ENCODE measurements at regions not wholly inside any gene's neighbourhood (a gene's known extent, or its start where the extent isn't known, plus 50 kb on each side); places are given as distances from the start of the nearest gene placed in this dataset.
"Not testable (repeated sequence)": the region's sequence is repeated elsewhere in the genome, so short reads cannot be mapped to it uniquely, and the experiment has no call there.

DNA sequence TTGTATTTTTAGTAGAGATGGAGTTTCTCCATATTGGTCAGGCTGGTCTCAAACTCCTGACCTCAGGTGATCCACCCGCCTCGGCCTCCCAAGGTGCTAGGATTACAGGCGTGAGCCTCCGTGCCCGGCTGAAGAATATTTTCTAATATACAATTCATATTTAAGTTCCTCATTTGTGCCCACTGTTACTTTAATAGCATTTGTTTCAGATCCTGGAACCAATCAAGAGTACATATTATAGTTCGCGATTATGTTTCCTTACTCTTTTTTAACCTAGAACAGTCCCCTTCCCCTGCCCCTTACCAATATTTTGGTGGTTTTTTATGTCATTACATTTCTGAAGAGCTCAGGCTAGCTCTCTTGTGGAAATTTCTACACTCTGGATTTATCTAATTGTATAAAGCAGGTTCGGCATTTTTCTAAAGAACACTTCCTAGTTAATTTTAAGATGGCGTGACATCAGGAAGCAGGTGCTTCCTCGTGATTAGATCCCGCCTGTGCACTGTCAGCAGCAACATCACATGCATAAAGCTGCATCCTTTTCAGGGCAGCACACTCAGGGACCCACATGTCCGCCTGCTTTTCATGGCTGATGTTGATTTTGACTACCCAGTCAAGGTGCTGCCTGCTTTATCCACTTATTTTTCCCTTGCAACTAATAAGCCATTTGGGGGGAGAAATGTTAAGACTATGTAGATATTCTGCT lies 88.7 kb upstream of the EPHB3 start:
- DNase-seq (ENCODE audit: low read depth) = no peak
- no peak overlapping the region for H3K4me3 ChIP-seq (ENCODE audit: low read depth, low read length)

DNA sequence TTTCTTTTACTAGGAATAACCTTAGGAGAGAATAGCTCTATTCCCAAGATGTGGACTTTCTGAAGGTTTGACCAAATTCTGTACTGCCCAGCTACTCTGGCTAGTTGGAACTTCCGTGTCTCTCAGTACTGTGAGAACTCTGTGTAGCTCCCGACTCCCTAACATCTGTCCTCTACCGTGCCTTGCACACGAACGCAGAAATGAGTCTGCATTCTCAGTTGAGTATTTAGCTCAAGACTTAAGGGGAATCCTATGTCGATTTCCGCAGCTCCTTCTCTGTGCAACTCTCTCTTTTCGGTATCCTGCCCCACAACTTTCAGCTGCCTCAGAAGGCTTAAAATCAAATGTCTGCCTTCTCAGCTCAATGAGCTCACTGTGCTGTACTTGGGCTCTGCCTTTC lies 86.7 kb upstream of the EPHB3 start:
- H3K4me3 ChIP-seq (ENCODE audit: low read depth, low read length) = no peak overlapping the region
- no peak for DNase-seq (ENCODE audit: low read depth)

DNA sequence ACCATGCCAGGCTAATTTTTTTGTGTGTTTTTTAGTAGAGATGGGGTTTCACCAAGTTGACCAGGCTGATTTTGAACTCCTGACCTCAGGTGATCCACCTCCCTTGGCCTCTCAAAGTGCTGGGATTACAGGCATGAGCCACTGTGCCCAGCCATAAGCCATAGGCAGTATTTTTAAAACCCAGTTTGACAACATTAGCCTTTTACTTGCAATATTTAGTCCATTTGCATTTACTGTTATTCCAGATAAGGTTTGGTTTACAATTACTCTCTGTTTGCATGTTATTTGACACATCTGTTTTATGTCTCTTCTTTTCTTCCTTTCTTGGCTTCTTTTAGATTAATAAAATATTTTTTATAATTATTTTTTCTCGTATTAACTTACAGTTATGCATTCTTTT lies 83.6 kb upstream of the EPHB3 start:
- H3K4me3 ChIP-seq (ENCODE audit: low read depth, low read length) = no peak overlapping the region
- DNase-seq (ENCODE audit: low read depth) = no peak

DNA sequence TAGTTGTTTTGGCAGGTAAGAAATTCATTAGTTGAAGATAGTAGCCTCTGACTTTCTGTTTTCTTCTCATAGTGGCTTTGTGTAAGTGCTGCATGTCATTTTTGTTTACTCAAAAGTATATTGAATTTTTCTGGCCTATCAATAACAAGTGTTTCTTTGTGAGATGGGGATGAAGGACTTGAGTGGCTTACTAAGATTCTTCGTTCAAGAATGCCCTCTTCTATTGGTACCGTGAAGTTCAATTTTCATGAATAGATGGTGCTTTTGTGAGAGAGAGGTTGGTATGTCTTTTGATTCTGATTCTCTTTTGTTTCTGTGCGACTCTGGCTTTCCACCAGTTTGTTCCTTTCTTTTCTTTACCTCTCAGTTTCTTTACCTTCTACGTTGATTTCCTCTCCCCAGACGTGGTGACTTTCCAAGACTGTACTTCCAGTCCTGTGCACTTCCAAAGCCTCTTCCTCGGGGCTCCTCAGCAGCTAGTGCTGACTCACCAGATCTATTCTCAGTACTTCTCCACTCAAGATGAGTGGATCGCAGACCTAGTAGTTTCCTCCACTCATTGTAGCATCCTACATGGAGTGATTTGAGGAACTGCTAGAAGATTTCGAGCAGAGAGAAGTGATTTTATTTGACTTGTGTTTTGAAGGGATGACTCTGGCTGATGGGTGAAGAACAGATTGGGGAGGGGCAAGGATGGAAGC lies 82.0 kb upstream of the EPHB3 start:
- H3K4me3 ChIP-seq (ENCODE audit: low read depth, low read length) = no peak overlapping the region
- no peak for DNase-seq (ENCODE audit: low read depth)

DNA sequence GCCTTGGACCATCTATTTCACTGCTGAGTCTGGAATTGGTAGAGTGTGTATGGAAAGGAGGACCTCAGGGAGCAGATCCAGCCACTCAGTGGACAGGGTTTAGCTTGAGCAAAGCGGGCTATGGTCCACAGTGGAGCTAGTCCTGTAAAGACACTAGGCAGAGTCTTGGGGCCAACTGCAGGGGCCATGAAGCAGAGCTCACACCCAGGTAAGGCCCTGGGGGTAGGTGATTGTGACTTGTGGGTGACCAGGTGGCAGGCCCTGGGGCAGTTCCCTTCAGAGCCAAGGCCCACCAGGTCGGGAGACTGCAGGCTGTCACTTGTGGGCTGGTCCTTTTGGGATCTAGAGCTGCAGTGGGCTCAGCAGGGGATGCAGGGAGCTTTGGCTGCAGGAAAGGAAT lies 80.8 kb upstream of the EPHB3 start:
- DNase-seq (ENCODE audit: low read depth) = no peak
- no peak overlapping the region for H3K4me3 ChIP-seq (ENCODE audit: low read depth, low read length)

DNA sequence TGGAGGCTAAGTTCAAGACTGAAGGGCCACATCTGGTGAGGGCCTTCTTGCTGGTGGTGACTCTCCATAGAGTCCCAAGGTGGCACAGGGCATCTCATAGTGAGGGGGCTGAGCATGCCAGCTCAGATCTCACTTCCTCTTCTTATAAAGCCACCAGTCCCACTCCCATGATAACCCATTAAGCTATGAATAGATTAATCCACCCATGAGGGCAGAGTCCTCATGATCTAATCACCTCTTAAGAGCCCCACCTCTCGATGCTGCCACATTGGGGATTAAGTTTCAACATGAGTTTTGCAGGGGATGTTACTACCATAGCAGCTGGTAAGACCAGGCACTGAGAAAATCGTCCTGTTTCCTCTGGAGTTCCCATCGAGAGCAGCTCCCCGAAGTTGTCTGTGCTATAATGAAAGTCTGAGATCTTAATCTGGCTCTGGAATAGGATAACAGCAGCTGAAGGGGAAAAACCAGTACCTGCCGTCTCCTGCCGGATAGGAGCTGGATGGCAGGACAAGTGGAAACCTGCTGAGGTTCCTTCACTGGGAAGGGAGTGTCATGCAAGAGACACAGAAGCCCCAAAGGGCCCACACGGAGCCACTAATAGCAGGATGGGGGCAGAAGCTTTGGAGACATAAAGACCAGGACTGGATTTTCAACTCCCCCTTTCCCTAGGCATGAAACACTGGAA lies 79.5 kb upstream of the EPHB3 start:
- no peak overlapping the region for H3K4me3 ChIP-seq (ENCODE audit: low read depth, low read length)
- DNase-seq (ENCODE audit: low read depth) = no peak

DNA sequence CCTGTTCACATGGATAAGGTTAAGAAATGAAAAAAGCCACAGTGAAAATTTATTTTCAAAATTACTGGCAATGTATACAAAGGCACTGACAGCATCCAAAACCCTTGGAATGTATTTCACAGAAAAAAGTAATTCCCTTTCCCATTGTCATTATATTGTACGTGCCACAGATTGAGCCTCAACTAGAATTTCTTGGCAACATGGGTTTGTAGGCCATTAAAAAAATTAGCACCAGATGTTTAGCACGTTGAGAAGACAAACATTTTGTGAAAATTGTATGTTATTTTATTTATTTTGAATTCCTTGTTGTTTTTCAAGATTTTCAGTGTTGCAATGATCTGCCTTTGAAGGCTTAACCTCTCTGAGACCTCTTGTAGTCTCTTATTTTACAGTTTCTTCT lies 76.3 kb upstream of the EPHB3 start:
- DNase-seq (ENCODE audit: low read depth) = no peak
- H3K4me3 ChIP-seq (ENCODE audit: low read depth, low read length) = no peak overlapping the region

DNA sequence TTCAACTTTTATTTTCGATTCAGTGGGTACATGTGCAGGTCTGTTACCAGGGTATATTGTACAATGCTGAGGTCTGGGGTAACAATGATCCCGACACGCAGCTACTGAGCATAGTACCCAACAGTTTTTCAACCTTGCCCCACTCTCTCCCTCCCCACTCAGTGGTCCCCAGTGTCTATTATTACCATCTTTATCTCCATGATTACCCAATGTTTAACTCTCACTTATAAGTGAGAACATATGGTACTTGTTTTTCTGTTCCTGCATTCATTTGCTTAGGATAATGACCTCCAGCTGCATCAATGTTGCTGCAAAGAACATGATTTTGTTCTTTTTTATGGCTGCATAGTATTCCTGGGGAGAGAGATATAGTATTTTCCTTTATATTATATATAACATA lies 75.7 kb upstream of the EPHB3 start:
- no peak overlapping the region for H3K4me3 ChIP-seq (ENCODE audit: low read depth, low read length)
- no peak for DNase-seq (ENCODE audit: low read depth)

DNA sequence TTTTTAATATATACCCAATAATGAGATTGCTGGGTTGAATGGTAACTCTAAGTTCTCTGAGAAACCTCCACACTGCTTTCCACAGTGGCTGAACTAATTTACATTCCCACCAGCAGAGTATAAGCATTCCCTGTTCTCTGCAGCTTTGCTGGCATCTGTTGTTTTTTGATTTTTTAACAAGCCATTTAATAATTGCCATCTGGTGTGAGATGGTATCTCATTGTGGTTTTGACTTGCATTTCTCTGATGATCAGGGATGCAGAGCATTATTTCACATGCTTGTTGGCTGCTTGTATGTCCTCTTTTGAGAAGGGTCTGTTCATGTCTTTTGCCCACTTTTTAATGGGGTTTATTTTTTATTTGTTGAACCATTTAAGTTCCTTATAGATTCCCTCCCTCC lies 75.0 kb upstream of the EPHB3 start:
- DNase-seq (ENCODE audit: low read depth) = no peak
- H3K4me3 ChIP-seq (ENCODE audit: low read depth, low read length) = no peak overlapping the region

DNA sequence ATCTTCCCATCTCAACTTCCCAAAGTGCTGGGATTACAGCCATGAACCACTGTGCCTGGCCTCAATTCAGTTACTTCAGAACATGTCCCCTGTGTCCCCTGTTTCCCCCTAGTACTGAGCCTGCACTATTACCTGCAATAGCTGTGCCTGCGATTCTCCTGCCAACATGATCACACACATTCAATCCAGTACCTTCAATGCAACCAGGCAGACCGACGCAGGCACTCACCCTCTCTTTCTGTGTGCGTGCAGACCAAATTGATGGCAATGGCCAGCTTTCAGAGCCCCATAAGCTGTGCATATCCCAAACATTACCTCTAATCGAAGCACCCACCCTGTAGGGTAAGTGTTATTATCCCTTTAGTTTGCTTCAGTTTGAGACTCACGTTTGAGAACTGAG lies 73.0 kb upstream of the EPHB3 start:
- DNase-seq (ENCODE audit: low read depth) = no peak
- no peak overlapping the region for H3K4me3 ChIP-seq (ENCODE audit: low read depth, low read length)

DNA sequence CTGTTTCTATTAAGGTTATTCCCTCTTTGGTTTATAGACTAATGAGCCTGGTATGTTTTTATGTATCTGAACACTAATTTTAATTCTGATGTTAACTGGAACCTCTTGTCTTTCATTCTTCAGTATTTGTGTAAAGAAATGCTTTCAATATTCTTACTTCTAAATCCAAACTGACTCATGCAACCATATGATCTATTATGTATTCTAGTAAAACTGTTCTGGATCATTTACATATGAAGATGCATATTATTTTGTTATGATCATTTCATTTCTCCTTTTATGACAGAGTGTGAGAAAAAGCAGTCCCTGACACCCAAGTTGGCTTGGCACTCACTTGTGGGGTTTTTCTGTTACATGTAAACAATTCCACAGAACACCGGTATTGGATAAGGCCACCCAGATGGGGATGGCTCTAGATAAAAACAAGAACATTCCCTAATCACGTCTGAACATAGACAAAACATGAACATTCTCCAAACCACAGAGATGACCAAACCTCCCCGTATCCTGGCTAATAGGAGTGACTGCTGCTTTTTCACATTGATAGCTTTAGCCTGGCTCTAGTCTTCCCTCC lies 72.2 kb upstream of the EPHB3 start:
- no peak overlapping the region for H3K4me3 ChIP-seq (ENCODE audit: low read depth, low read length)
- DNase-seq (ENCODE audit: low read depth) = no peak

DNA sequence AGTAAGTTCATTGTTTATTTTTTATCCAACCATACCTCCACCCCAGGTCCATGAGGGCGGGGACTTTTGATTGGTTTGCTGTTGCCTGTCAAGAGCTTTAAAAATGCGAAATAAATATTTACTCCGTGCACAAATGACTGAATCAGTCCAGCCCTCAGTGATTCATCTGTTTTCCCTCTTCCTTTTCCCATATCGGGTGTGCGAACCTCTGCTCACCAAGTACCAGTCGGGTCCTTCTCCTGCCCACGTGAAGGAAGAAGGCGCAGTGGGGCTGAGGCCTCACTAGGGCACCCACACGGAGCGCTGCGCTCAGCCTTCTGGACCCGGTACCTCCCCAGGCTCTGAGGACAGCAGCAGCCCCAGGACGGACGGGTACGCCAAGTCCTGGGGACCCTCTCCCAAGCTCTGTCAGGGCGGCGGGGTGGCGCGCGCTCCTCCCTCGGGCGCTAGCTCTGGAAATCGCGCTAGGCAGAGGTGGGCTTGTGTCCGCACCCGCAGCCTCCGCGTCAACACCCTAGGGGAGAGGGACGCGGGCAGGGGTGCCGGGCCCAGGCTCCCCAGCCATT lies 70.5 kb upstream of the EPHB3 start:
- no peak for DNase-seq (ENCODE audit: low read depth)
- H3K4me3 ChIP-seq (ENCODE audit: low read depth, low read length) = no peak overlapping the region

DNA sequence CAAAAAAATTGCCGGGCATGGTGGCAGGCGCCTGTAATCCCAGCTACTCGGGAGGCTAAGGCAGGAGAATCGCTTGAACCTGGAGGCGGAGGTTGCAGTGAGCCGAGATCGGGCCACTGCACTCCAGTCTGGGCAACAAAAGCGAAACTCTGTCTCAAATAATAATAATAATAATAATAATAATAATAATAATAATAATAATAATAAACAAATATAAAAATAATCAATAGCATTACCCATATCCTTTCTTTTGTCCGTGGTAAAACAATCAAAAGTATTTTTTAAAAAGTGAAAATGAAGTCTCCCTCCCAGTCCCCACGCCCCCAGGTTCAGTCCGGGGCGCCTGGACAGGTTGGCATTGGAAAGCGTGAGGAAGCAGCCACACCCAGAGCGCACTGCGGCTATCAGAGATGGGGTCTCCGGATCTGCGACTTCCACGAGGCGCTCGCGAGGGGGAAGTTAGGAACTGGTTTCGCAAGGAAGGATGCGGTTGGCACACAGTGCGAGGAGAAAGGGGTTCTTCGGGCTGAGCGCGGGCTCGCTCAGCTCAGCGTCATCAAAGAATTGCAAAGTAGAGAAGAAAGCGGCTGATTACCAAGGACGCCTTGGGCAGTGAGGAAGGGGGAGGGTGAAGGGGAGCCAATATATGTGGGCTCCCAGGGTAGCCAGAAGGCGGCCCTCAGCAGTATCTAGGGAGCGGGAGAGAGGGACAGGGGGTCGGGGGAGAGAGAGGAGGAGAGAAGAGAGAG lies 69.5 kb upstream of the EPHB3 start:
- no peak for DNase-seq (ENCODE audit: low read depth)
- H3K4me3 ChIP-seq (ENCODE audit: low read depth, low read length) = no peak overlapping the region

DNA sequence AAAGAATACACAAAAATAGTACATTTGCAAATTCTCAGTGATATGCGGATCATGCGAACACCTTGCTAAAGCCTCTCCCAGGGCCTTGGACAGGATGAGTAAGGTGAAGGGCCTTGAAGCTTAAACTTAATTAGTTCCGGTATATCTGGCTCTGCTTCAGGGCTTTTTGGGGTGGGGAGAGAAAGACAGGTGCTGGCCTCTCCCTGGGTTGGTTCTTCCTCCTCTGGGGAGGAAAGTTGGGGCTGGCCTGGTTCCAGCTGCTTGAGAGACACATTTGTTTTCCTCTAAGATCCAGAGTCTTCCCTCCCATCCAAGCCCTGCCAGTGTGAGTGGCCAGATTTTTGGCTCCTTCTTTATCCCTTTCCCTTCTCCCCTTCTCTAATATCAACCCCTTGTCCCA lies 64.7 kb upstream of the EPHB3 start:
- no peak for DNase-seq (ENCODE audit: low read depth)
- no peak overlapping the region for H3K4me3 ChIP-seq (ENCODE audit: low read depth, low read length)

DNA sequence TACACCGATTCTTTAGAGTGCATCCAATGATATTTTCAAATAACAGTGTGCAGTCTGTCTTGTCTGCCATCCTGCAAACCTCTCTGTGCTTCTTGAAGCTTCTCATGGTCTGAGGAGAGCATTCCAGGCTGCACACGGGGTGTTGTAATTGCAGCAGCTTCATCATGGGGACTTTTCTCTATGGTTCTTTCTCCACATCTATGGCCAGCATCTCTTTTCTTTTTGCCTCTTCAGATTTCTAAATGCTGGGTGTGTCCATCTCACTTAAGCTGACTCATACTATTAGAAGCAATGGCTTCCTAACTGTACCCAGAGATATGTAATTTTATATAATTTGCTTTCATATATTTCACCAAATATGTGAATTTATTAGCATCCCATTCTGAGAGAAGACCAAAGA lies 63.8 kb upstream of the EPHB3 start:
- H3K4me3 ChIP-seq (ENCODE audit: low read depth, low read length) = no peak overlapping the region
- DNase-seq (ENCODE audit: low read depth) = no peak

DNA sequence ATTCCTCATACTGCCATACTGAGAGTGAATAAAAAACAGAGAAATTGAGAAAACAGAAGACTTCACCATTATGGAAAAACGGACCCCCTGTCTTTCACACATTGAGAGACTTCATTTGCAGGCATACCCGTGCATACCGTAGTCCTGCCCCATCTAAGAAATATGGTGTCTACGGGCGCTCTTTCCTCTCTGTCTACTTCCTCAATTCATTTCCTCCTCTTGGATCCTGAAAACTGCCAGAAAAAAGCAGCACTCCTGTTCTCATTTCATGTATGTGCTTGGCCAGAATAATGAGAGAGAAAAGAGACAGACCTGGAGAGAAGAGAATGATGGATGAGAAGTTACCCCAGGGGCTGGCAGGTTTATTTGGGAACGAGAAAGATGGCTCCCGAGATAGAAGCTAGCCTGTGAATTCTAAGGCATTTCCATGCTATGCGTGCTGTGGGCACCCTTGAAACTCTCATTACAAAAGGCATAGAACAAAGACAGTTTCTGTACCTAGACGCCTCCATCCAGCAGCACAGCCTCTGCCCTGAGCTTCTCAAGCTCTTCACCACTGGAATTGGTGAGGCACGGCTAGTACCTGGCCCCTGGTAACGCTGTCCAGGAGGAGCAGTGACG lies 62.5 kb upstream of the EPHB3 start:
- no peak overlapping the region for H3K4me3 ChIP-seq (ENCODE audit: low read depth, low read length)

DNA sequence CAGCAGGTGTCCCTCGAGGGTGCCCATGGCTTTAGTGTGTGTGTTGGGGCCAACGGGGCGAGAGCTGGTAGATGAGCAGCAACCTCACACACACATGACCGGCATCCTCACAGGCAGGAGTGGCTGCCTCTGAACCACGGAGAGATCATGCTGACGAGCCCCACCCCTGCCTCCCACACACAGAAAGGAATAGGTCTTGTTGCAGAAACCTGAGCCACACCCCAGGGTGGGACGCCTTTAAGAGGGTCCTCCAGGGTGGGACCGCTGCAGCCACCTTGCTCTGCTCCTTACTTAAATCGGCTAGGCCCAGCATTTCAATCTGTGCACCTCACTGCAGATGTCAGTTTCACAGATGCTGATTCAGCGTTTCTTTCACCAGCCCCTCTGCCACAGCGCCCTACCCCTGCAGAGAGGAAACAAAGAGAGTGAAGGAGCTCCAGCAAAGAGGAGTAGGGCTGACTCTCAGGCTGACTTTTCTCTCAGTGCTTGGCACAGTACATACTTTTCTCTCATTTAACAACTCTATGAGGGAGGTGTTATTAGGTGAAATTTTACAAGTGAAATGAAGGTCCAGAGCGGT lies 61.2 kb upstream of the EPHB3 start:
- DNase-seq (ENCODE audit: low read depth) = no peak
- no peak overlapping the region for H3K4me3 ChIP-seq (ENCODE audit: low read depth, low read length)

More for the DNA sequence above, 62.5 kb upstream of the EPHB3 start:
- no peak for DNase-seq (ENCODE audit: low read depth)

DNA sequence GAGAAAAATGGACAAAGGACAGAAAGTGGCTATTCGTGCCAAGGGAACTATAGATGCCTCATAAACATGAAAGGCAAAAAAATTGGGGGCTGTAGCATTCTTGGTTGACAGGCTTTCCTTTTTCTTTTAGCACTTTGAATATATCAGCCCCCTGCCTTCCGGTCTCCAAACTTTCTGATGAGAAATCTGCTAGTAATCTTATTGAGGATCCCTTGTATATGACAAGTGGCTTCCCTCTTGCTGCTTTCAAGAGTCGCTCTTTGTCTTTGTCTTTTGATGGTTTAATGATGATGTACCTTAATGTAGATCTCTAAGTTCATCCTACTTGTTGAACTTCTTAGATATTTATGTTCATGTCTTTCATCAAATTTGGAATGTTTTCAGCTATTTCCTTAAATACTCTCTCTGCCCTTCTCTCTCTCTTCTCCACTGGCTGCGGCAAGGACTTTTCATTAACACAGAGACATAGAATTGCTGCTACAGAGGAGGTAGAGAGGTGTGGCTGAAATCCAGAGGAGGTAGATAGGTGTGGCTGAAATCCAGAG lies 59.4 kb upstream of the EPHB3 start:
- H3K4me3 ChIP-seq (ENCODE audit: low read depth, low read length) = no peak overlapping the region
- no peak for DNase-seq (ENCODE audit: low read depth)

DNA sequence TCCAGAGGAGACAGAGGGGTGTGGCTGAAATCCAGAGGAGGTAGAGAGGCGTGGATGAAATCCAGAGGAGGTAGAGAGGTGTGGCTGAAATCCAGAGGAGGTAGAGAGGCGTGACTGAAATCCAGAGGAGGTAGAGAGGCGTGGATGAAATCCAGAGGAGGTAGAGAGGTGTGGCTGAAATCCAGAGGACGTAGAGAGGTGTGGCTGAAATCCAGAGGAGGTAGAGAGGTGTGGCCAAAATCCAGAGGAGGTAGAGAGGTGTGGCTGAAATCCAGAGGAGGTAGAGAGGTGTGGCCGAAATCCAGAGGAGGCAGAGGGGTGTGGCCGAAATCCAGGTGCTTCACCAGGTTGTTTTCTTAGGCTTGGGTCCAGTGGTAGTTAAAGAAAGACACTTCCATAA lies 58.7 kb upstream of the EPHB3 start:
- not testable (repeated sequence) for H3K4me3 ChIP-seq (ENCODE audit: low read depth, low read length); DNase-seq (ENCODE audit: low read depth)
